ENCODE measurements at regions not wholly inside any gene's neighbourhood (a gene's known extent, or its start where the extent isn't known, plus 50 kb on each side); places are given as distances from the start of the nearest gene placed in this dataset.

DNA sequence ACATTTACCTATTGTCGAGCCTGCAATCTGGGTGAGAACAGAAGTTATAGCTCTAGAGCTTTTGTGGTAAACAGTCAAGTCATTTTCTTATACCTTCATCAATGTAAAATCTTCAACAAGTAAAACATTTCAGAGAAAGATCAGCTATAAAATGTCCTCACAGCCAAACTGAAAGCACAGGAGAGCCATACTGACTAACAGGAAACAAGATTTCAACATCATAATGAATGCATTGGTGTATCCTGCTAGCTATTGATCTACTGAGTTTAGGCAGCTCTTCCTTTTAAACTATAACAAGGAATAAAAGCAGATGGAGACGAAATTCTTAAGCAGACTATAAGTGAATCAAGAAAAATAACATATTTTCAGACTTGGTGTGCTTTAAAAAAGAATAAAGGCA, 1522.9 kb upstream of the WWC1 start:
- TF ChIP-seq, protein P1, sequence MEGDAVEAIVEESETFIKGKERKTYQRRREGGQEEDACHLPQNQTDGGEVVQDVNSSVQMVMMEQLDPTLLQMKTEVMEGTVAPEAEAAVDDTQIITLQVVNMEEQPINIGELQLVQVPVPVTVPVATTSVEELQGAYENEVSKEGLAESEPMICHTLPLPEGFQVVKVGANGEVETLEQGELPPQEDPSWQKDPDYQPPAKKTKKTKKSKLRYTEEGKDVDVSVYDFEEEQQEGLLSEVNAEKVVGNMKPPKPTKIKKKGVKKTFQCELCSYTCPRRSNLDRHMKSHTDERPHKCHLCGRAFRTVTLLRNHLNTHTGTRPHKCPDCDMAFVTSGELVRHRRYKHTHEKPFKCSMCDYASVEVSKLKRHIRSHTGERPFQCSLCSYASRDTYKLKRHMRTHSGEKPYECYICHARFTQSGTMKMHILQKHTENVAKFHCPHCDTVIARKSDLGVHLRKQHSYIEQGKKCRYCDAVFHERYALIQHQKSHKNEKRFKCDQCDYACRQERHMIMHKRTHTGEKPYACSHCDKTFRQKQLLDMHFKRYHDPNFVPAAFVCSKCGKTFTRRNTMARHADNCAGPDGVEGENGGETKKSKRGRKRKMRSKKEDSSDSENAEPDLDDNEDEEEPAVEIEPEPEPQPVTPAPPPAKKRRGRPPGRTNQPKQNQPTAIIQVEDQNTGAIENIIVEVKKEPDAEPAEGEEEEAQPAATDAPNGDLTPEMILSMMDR (IDR thresholded peaks at IDR 0.05), result no peak
- TF ChIP-seq POLR2AphosphoS5 (IDR thresholded peaks at IDR 0.05), result no peak
- TF ChIP-seq EP300 (IDR thresholded peaks at IDR 0.05; ENCODE audit: low read depth), result no peak
- no peak for TF ChIP-seq POLR2A (IDR thresholded peaks at IDR 0.05)

Measured in transverse colon (tissue), 4 donors.